GM12872 (cell line): ENCODE measurements at regions not wholly inside any gene's neighbourhood (a gene's known extent, or its start where the extent isn't known, plus 50 kb on each side); places are given as distances from the start of the nearest gene placed in this dataset.

ENCODE experiments used
- TF ChIP-seq, protein P1 (sequence below): IDR thresholded peaks from 3 replicates; pipeline ENCODE4 v1.5.1; 2011; ENCODE audit warnings: low read depth, mild to moderate bottlenecking, low read length, moderate library complexity; ENCODE audit not compliant: insufficient read depth

DNA sequence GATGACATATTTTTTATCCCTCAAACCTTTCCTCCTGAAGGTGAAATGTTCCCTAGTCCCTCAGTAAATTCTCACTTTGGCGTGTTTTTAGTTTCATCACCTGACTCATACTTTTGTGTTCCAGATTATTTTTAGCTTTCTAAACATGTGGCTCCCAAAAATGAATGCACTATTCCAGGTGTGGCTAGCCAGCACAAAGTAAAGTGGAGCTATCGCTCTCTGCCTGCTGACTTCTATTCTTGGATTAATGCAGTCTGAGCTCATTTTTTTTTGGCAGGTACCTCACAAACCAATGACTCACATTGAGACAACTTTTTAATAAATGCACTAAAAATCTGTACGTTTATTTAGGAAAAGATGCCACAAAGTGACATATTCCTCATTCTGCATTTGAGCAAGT, 58.8 kb upstream of the LANCL2 start:
- TF ChIP-seq, protein P1, sequence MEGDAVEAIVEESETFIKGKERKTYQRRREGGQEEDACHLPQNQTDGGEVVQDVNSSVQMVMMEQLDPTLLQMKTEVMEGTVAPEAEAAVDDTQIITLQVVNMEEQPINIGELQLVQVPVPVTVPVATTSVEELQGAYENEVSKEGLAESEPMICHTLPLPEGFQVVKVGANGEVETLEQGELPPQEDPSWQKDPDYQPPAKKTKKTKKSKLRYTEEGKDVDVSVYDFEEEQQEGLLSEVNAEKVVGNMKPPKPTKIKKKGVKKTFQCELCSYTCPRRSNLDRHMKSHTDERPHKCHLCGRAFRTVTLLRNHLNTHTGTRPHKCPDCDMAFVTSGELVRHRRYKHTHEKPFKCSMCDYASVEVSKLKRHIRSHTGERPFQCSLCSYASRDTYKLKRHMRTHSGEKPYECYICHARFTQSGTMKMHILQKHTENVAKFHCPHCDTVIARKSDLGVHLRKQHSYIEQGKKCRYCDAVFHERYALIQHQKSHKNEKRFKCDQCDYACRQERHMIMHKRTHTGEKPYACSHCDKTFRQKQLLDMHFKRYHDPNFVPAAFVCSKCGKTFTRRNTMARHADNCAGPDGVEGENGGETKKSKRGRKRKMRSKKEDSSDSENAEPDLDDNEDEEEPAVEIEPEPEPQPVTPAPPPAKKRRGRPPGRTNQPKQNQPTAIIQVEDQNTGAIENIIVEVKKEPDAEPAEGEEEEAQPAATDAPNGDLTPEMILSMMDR, result no peak

DNA sequence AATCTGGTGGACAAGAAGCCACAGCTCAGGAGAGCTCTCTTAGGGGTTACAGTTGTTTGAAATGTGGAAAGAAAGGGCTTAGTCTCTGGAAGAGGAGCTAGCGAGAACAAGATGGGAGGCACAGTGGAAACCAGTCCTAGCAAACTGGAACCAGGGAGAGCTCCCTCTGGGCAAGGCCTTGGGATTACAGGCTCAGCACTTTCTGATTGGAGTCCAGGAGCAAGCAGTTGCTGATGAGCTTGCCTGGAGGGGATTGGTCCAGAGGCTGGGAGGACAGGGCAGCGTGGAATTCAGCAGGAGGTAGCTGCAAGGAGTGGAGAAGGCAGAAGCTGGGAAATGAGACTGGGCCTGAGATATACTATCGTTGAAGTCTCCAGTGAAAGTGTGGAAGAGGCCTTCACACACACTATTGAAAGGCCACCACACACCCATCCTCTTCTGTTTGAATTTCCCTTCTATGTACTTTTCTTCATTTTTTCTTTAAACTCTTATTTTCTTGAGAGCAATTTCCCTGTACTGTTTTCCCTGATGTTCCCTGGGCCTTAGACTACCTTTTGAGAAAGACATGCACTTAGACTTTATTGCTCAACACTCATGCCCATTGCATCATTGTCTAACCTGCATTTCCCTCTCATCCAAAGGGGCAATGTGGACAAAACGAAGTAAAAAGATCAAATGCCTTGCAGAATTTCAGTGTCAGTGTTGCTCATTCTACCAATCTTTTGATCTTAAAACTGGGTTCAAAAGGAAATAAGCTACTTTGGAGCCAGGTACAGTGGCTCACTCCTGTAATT, 57.8 kb upstream of the LANCL2 start:
- TF ChIP-seq, protein P1, result 0 out of 3 replicates have a peak, but pooled peaks have one; percentile 2

DNA sequence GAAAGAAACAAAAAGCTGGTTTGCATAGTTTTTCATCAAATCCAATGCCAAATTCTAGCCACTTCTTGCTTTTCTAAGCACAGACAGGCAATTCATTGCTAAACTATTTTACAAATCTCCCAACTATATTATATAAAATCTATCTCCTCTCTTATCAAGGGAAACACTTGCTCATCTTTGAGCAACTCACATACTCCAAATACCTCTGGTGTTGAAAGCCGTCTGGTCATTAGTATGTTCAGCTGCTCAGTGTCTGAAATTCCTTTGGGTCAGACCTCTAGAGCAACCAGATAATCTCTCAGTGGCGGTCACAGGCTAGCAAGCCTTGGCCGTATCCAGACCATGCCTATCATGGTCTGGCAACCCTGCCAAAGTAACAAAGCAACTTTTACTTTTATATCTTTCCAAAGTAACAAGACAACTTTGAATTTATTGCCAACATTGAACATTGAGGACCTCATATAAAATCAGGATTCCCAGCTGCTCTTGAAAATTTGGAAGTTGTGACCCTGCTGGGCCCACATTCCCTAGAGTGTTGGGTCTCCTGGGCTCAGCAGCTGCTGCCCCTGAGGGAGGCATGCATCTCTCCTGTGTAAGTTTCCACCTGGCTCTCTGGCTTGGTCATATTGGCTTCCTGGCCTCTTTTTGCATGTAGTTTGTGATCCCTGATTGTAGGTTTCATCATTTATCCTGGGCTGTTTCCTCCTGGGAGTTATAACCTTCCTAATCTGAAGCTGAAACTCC, 56.8 kb upstream of the LANCL2 start:
- TF ChIP-seq, protein P1, result no peak

DNA sequence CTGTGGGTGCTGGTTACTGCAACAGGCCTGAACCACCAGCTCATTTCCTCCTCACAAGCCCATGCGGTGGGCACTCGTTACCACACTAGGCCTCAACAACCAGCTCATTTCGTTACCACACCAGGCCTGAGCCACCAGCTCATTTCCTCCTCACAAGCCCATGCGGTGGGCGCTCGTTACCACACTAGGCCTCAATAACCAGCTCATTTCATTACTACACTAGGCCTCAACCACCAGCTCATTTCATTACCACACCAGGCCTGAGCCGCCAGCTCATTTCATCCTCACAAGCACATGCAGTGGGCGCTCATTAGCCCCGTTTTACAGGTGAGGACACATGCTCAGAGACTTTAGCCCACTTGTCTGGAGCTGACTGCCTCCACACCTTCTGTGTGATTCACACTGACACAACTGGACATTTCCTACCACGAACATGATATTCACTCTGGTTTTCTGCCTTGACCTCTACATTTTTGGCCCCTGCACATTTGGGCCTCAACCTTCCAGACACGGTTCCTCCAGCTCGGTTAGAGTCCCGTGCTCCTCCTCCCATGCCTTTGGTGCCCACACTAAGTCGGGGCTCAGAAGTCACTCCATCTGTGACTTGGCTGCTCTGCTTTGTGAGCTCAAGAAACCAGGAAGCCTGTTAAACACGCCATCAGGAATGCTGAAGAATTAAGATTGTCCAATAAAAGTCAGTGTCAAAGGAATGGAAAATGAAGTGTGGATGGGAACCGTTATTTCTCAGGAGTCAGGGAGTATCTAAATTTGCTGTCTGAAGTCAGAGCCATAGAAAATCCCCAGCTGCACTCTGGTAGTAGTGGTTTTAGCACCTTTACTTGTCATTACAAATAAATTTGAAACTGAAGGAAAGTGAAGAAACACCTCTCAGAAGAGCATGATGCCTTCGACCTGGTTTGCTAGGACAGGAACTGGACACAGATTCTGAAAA, 55.8 kb upstream of the LANCL2 start:
- TF ChIP-seq, protein P1, result 0 out of 3 replicates have a peak, but pooled peaks have one; percentile 7

DNA sequence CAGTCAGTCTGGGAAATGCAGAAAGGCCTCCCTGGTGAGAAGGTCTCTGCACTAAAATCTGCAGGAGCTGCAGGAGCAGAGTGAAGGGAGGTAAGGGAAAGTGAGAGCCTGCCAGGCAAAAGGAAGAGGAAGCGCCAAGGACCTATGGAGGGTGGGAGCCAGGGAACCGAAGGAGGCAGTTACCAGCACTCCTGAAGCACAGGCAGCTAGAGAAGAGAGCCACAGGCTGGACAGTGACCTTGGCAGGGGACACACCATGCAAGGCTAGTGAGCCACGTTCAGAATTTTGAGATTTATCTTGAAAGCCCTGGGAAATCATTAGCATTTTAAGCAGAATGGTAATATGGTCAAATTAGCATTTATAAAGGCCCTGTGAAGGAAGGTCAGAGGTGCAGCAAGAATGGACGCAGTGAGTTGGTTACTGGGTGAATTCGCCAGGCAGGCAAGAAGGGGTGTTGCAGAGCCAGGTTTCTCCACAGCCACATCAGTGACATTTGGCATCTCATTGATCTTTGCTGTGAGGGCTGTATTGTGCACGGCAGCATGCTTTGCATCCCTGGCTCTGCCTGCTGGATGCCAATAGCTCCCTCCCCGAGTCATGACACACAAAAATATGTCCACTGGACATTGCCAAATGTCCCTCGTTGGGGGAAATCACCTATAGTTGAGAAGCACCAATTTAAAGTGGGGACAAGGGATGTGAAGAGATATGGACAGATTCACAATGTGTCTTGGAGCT, 54.7 kb upstream of the LANCL2 start:
- TF ChIP-seq, protein P1, result no peak

DNA sequence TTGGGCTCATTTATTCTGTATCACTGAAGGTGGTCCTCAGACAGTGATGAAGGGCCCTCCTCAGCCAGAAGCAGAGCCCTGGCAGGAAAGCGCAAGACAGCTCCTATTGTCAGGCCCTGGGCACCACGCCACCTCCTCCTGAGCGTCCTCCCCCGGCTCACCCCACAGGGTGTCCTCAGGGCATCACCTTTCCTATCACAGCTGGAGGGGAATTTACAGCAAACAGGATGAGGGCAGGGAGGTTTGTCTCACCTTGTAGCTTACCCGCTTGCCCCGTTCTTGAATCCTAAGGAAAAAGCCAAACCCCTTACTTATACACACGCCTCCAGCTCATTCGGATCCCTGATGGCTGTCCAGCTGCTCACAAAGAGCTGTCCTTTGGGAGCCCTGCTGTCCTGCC, 50.2 kb upstream of the LANCL2 start:
- TF ChIP-seq, protein P1, result no peak
